Keratinocyte (primary cell): ENCODE measurements at regions not wholly inside any gene's neighbourhood (a gene's known extent, or its start where the extent isn't known, plus 50 kb on each side); places are given as distances from the start of the nearest gene placed in this dataset.

Source experiments
- DNase-seq: peaks from one replicate; pipeline ENCODE4 v3.0.0-alpha.2; 2011; ENCODE audit warnings: low read depth, missing footprints, low spot score
- FAIRE-seq: peaks from 2 replicates; lab custom pipeline; 2011; peaks lifted over from hg19 to GRCh38; lab: Jason Lieb, UNC
- H2AFZ ChIP-seq: 2 replicates; pipeline ENCODE4 v1.6.0; 2012; ENCODE audit warnings: low read length, control low read depth, inconsistent platforms; ENCODE audit not compliant: control insufficient read depth
- H3K27ac ChIP-seq: 2 replicates; pipeline ENCODE4 v1.5.1; 2011; ENCODE audit warnings: low read length; ENCODE audit not compliant: control insufficient read depth, insufficient read depth
- H3K27me3 ChIP-seq: 3 replicates; pipeline ENCODE4 v1.6.0; 2011; ENCODE audit warnings: low read length; ENCODE audit not compliant: control insufficient read depth, insufficient read depth; ENCODE audit errors: extremely low read depth
- H3K36me3 ChIP-seq, 2 experiments: 2 replicates in 1 of 2; 3 replicates in 1 of 2; pipeline ENCODE4 v1.5.1; 2011; ENCODE audit warnings: low read length in 2 of 2, mild to moderate bottlenecking in 1 of 2; ENCODE audit not compliant: control insufficient read depth in 2 of 2, insufficient read depth in 2 of 2; ENCODE audit errors: extremely low read depth in 1 of 2
- H3K4me1 ChIP-seq: 3 replicates; pipeline ENCODE4 v1.5.1; 2011; ENCODE audit warnings: low read length; ENCODE audit not compliant: control insufficient read depth, insufficient read depth; ENCODE audit errors: extremely low read depth
- H3K4me2 ChIP-seq: 3 replicates; pipeline ENCODE4 v1.6.0; 2011; ENCODE audit warnings: low read depth, low read length; ENCODE audit not compliant: control insufficient read depth, insufficient read depth; ENCODE audit errors: extremely low read depth
- H3K4me3 ChIP-seq, 3 experiments: fragments of 200-600 bp in 1 of 3; sonication (generic) in 1 of 3; 2 replicates in 2 of 3; 3 replicates in 1 of 3; pipeline ENCODE4 v1.5.1; 2011 to 2016; ENCODE audit warnings: low read length in 3 of 3, mild to moderate bottlenecking in 3 of 3, control low read depth in 2 of 3, inconsistent platforms in 1 of 3, low read depth in 1 of 3, mixed read lengths in 1 of 3, mixed run types in 1 of 3, moderate library complexity in 1 of 3; ENCODE audit not compliant: control insufficient read depth in 2 of 3, insufficient read depth in 2 of 3; ENCODE audit errors: extremely low read depth in 1 of 3
- H3K79me2 ChIP-seq: 2 replicates; pipeline ENCODE4 v1.6.0; 2012; ENCODE audit warnings: low read length; ENCODE audit not compliant: control insufficient read depth, insufficient read depth
- H3K9ac ChIP-seq: 3 replicates; pipeline ENCODE4 v1.6.0; 2011; ENCODE audit warnings: low read length; ENCODE audit not compliant: control insufficient read depth, insufficient read depth; ENCODE audit errors: extremely low read depth
- H3K9me1 ChIP-seq: 3 replicates; pipeline ENCODE4 v1.6.0; 2011; ENCODE audit warnings: low read length; ENCODE audit not compliant: control insufficient read depth, insufficient read depth; ENCODE audit errors: extremely low read depth
- H3K9me3 ChIP-seq: 2 replicates; pipeline ENCODE4 v1.5.1; 2012; ENCODE audit warnings: low read depth, low read length; ENCODE audit not compliant: control insufficient read depth
- H4K20me1 ChIP-seq: 3 replicates; pipeline ENCODE4 v1.6.0; 2011; ENCODE audit warnings: low read length; ENCODE audit not compliant: control insufficient read depth, insufficient read depth; ENCODE audit errors: extremely low read depth
- EZH2 ChIP-seq: IDR thresholded peaks from one replicate; pipeline ENCODE4 v1.6.1; 2012; ENCODE audit warnings: inconsistent platforms, mild to moderate bottlenecking, low read length, moderate library complexity
- dilution Hi-C: fragments of 300-500 bp; cut with MboI; formaldehyde crosslinking; loops from one replicate; pipeline ENCODE4 v1.7.0; 2020; ENCODE audit warnings: low sequenced_read_pairs; ENCODE audit not compliant: extremely low pct_ligation_motif_present
- TF ChIP-seq, protein P1 (sequence below), 3 experiments: IDR thresholded peaks in 1 of 3; conservative IDR thresholded peaks in 1 of 3; optimal IDR thresholded peaks in 1 of 3; 2 replicates in 2 of 3; 3 replicates in 1 of 3; pipeline versions ENCODE3 to v1.5.1; 2011; ENCODE audit warnings: low read length in 3 of 3, mild to moderate bottlenecking in 3 of 3, moderate library complexity in 2 of 3, control low read depth in 1 of 3, inconsistent platforms in 1 of 3; ENCODE audit not compliant: insufficient read depth in 2 of 3; ENCODE audit errors: extremely low read depth in 1 of 3

DNA sequence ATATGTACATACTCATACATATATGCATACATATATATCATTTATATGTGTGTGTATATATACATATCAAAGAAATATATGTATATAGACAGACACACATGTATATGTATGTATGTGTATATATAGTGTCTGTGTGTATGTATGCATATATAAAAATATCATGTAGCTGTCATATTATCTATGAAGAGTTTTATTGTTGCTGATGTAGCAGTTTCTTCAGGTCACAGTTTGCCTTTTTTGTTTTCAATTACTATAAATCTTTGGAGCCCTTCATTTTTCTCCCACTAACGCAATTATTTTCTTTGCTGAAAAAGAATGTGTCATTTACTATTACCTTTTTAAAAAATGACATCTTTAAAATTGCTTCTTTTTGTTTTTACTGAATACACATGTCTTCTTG is 904.5 kb downstream of the PLA2G4A start:
- no peaks in the 10 kb centered on the region for H3K4me1 ChIP-seq
- DNase-seq (no peak), FAIRE-seq (no peak)
- no peaks in the 10 kb centered on the region for H3K79me2 ChIP-seq
- H3K4me3 ChIP-seq: no peak overlapping the region
- H3K4me2 ChIP-seq: no peak overlapping the region
- H3K9ac ChIP-seq: no peak overlapping the region
- H2AFZ ChIP-seq: no peak overlapping the region
- no peaks in the 10 kb centered on the region for H3K36me3 ChIP-seq
- no peak for TF ChIP-seq EZH2
- TF ChIP-seq, protein P1, sequence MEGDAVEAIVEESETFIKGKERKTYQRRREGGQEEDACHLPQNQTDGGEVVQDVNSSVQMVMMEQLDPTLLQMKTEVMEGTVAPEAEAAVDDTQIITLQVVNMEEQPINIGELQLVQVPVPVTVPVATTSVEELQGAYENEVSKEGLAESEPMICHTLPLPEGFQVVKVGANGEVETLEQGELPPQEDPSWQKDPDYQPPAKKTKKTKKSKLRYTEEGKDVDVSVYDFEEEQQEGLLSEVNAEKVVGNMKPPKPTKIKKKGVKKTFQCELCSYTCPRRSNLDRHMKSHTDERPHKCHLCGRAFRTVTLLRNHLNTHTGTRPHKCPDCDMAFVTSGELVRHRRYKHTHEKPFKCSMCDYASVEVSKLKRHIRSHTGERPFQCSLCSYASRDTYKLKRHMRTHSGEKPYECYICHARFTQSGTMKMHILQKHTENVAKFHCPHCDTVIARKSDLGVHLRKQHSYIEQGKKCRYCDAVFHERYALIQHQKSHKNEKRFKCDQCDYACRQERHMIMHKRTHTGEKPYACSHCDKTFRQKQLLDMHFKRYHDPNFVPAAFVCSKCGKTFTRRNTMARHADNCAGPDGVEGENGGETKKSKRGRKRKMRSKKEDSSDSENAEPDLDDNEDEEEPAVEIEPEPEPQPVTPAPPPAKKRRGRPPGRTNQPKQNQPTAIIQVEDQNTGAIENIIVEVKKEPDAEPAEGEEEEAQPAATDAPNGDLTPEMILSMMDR (optimal IDR thresholded peaks at IDR 0.05 in 1 of 3, IDR thresholded peaks at IDR 0.05 in 1 of 3, conservative IDR thresholded peaks at IDR 0.05 in 1 of 3; ENCODE audit: extremely low read depth in 1 of 3, insufficient read depth in 2 of 3, low read length in 3 of 3): no peak
- no peaks in the 10 kb centered on the region for H3K9me1 ChIP-seq
- dilution Hi-C loops: no loop called here
- H3K27ac ChIP-seq: no peak overlapping the region
- no peaks in the 10 kb centered on the region for H3K9me3 ChIP-seq
- no peaks in the 10 kb centered on the region for H4K20me1 ChIP-seq
- no peaks in the 10 kb centered on the region for H3K27me3 ChIP-seq

- no peaks in the 10 kb centered on the region for H3K79me2 ChIP-seq
- no peak overlapping the region for H2AFZ ChIP-seq
- no peaks in the 10 kb centered on the region for H3K36me3 ChIP-seq
- dilution Hi-C loops: no loop called here
- DNase-seq (no peak), FAIRE-seq (no peak)
- no peak overlapping the region for H3K4me3 ChIP-seq
- H3K4me1 ChIP-seq: no peaks in the 10 kb centered on the region
- H4K20me1 ChIP-seq: no peaks in the 10 kb centered on the region
- no peak overlapping the region for H3K4me2 ChIP-seq
- TF ChIP-seq EZH2: no peak
- TF ChIP-seq, protein P1 (optimal IDR thresholded peaks at IDR 0.05 in 1 of 3, IDR thresholded peaks at IDR 0.05 in 1 of 3, conservative IDR thresholded peaks at IDR 0.05 in 1 of 3; ENCODE audit: extremely low read depth in 1 of 3, insufficient read depth in 2 of 3, low read length in 3 of 3): no peak
- no peak overlapping the region for H3K9ac ChIP-seq
- no peaks in the 10 kb centered on the region for H3K27me3 ChIP-seq
- no peak overlapping the region for H3K27ac ChIP-seq
- H3K9me3 ChIP-seq: no peaks in the 10 kb centered on the region
- H3K9me1 ChIP-seq: no peaks in the 10 kb centered on the region
Measured at GRCh38 chr1:187734427-187734826, 905.7 kb downstream of the PLA2G4A start.
